GM19193 (cell line): ENCODE measurements at regions not wholly inside any gene's neighbourhood (a gene's known extent, or its start where the extent isn't known, plus 50 kb on each side); places are given as distances from the start of the nearest gene placed in this dataset.

Experiments used
- POLR2A ChIP-seq: IDR thresholded peaks from 4 replicates; pipeline ENCODE4 v1.6.1; 2011; ENCODE audit not compliant: insufficient read depth, insufficient read length; ENCODE audit errors: extremely low read depth

DNA sequence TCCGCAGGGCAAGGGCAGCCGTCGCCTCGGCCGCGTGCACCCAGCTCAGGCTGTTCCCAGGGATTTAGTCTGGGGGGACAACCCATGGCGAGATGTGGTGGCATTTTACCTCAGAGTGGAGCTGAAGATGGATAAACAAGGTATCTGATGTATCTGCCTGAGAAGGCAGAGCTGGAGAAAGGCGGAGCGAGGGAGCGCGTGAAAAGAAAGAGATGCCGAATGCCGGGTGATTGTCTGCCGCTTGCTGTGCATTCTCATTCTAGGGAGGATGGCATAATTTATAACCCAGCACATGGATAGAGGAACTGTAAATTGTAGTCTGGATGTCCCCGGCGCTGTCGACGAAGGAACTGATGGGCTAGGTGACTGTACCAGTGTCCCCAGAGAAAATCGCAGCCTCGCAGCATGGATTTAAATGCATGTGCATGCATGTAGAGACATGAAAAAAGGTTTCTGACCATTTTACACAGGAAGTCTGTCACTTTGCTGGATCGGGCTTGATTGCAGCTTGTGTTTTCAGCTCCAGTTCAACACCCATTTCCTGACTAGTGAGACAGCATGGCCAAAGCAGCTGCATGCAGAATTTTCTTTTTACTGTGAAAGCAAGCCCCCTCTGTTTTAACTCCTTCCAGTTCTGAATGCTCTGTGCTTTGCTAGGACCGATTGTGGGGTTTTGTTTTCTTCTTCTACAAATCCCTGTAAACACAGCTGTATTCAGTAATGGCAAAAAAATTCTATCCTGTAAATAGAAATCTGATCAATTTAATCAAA lies 149.7 kb downstream of the PRL start:
- no peak for TF ChIP-seq POLR2A

DNA sequence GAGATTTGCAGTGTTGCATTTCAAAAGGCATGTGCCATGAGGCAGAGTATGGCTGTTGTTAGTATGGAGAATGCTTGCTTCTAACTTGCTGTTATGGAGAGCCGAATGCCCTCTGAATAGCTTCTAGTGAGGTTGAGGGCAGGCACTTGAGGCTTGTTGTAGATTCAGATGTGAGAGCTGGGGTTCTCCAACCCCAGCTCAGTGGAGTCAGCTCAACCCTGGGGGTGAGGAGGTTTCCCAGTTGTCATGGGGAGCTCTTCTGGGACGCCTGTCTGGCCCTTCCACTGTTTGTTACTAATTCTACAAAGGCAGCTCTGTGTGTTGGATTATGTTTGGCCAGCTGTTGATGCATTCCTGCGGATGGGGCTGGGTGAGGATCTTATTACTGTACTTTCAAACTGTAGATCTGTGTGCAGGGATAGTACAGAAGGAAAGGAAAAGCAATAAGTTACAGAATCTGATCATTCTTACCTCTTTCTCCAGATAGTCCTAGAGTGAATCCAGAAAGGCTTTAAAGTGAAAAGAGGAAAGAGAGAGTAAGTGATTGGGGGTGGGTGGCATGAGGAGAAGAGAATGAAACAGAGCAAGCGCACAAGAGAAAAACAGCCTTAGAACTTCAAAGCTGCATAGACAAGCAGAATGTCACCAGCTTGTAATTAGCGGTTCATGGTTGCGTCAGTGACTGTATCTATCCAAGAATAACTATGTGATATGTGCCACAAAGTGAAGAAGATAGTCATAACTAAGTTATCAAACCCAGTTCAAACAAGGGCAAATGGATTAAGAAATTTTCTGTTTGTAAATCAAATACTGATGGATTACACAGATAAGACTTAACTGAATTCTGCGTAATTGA lies 148.7 kb downstream of the PRL start:
- TF ChIP-seq POLR2A = no peak

DNA sequence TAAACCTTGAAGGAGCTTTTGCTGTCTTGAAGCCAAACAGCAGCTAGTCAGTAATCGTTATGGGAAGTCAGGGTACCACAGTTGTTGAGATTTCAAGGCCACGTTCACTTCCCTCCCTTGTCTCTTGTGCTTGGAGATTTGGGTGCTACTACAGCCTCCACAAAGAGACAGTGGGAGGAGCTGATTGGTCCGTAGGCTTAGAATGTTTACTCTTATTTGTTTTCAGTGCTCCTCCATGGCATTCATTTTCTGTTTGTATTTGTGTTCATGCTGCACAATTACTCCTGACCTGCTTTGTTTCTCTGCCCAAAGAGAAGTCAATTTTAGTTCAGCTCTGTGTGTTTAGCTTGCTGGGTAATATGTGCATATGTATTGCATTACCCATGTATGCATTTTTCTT lies 147.7 kb downstream of the PRL start:
- TF ChIP-seq POLR2A = no peak

DNA sequence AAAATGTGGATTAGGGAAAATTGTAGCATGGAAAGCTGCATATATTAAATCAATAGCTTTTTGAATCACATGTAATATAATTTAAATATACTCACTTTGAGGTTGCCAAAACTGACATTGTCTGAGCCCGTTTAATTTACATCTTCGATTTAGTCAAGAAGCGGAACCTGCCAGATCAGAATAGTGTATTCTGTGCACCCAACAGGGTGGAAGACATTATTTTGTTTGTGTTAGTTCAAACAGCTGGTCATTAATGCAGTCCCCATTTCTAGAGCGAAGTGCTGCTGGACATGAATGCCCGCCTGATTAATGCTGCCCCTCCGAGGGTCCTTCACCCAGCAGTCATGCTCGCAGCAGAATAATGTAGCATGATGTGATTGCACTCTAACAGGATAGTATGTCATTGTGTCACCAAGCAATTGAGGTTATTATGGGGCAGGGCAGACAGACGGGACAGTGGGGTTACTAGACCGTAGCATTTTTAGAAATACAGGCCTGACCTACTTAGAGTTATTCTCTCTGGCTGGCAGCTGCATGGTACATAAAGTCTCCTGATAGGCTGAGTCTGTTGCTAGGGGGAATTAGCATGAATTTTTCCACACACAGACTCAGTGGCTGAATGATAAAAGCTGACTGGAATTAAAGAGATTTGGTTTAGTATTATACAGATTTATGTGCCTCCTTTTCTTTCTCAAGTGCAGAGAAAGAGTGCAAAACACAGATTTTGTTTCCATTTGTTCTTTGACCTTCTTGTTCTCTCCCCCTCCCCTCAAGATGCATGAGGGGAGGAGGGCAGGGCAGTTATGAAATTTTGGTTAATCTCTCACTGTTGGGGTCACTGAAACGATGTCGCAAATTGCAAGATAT lies 147.1 kb downstream of the PRL start:
- no peak for TF ChIP-seq POLR2A

DNA sequence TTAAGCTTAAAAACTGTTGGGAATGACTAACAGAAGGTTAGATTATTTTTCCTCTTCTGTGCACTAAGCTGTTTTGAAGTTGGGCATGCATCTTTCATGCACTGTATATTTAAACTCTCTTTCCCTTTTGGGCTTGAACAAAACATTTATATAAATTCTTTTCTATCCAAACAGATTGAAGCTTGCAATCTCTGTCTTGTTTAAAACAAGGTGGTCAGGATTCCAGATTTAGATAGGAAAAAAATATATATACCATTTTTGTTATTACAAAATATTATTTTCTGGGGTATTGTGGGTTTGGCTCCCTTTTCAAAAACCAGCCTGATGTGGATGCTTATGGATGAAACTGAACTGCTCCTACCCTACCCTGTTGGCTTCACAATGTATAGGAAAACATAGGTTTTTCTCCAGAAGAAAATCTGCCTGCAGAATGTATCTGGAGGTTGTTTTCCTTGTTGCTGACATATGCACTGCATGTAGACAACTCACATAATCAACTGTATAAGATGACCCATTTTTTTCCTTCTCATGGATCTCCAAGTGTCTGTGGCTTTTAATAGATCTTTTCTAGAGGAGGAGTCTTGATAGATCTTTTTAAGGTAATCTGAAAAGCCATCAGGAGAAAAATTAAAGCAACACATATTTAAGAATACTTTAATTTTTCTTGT lies 146.3 kb downstream of the PRL start:
- TF ChIP-seq POLR2A = no peak

DNA sequence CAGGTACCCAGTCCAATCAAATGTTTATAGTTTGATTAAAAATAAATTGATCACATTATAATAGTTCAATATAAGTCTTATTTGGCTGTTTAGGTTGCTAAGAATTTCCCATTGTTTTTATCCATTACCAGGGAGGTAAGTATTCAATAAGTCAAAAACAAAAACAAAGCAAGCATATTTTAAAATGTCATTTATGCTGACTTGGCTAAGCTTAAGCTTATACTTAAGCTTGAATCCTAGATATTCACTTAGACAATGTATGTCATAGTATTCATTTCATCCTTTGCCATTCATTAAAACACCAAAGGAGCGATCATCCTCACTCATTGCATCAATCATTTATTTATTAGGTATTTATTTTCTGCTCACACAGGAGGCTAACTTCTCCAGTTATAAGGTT lies 144.9 kb downstream of the PRL start:
- no peak for TF ChIP-seq POLR2A

DNA sequence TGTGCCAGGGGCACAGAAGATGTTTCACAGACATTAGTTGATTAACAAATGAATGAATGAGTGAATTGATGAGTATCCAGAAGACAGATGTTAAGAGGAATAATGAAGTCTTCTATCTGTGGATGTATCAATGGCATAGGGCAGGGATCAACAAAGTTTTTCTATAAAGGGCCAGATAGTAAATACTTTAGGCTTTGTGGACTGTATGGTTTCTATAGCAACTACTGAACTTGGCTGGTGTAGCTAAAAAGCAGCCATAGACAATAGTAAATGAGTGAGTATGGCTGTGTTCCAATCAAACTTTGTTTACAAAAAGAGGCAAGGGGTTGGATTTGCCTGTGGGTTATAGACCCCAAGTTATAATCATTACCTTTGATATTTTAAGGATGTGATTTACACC lies 144.0 kb downstream of the PRL start:
- TF ChIP-seq POLR2A = no peak

DNA sequence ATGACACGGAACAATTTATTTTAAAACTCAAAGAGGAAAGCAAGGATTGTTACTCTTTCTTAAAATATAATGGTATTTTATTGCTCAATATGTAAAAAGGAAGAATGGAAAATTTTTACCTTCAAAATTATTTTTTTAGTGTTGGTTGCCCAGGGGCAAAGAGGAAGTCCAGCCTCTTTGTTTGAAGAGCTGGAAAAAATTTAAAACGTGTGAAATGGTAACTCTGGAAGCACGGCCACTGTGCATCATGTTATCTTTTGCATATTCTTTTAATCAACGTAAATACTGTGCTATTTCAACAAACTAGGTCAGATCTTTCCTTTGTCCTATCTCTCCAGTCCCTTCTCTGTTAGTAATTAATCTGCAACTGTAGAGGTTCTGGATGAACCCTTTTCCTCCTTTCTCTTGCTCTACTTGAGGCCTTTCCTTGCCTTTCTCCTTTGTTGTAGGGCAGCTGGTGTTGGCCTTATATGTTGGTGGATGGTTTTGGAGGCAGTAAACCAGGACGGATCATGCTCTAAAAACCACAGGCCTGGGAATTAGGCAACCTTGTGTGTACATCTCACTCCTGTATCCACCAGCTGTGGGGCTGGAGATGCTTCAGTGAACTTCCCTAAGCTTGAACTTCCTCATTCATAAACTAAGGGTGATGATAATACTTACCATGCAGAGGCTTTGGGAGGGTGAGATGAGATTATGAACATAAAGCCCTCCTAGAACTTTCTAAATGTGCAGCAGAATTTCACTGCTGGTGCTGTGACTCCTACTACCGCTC lies 143.3 kb downstream of the PRL start:
- no peak for TF ChIP-seq POLR2A

DNA sequence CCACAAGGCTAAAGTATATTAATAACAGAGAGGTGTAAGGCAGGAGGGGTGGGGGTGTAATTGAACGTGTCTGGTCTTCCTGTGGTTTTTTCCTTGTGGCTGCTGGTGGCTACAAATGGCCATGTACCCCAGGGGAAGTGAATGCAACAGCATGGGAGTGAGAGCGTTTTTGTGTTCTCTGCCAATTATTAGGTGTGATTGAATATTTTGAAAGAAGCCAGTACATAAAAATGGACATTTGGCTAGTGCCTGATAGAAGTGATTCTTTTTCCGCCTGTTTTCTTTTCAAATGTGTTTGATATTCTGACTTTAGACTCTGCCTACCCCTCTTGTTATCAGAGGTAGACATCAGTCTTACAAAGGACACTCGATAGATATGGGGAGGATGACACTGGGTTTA lies 141.3 kb downstream of the PRL start:
- TF ChIP-seq POLR2A = no peak

DNA sequence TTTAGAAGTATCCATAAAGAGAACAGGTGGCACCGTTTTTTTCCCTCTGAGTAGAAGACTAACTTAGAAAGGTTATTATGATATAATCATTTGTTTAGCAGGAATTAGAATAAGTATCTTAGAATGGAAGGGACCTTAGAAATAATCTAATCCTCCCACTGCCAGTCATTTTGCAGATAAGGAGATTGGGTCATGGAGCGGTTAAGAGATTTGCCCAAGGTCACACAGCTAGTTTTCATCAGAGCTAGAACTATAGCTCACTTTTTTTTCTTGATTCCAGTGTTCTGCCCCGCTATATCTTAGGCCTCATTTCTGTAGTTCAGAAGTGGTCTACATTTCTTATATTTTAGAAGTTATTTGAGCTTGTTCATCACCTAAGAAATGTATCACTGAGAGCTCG lies 139.6 kb downstream of the PRL start:
- TF ChIP-seq POLR2A = no peak

DNA sequence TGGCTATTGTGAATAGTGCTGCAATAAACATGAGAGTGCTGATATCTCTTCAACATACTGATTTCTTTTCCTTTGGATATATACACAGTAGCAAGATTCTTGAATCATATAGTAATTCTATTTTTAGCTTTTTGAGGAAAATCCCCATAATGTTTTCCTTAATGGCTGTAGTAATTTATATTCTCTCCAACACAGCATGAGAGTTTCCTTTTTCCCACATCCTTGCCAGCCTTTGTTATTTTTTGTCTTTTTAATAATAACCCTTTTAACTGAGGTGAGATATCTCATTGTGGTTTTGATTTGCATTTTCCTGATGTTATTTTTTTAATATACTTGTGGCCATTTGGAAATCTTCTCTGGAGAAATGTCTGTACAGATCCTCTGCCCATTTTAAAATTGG lies 132.6 kb downstream of the PRL start:
- no peak for TF ChIP-seq POLR2A

DNA sequence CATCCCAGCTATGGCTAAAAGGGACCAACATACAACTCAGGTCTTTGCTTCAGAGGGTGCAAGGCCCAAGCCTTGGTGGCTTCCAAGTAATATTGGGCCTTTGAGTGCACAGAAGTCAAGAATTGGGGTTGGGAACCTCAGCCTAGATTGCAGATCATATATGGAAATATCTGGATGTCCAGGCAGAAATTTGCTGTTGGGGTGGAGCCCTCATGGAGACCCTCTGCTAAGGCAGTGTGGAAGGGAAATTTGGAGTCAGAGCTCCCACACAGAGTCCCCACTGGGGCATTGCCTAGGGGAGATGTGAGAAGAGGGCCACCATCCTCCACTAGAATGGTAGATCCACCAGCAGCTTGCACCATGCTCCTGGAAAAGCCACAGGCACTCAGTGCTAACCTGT lies 123.5 kb downstream of the PRL start:
- TF ChIP-seq POLR2A = no peak

DNA sequence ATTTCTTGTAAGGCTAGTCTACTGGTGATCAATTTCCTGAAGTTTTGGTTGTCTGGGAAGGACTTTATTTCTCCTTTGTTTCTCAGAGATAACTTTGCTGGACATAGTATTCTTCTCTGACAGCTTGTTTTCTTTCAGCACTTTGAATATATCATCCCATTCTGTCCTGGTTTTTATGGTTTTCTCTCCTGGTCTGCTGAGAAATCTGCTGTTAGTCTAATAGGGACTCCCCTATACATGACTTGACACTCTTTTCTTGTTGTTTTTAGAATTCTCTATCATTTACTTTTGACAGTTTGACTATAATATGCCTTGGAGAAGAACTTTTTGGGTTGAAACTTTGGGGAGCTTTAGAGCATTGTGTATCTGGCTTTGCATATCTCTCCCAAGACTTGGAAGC lies 112.5 kb downstream of the PRL start:
- TF ChIP-seq POLR2A = no peak

DNA sequence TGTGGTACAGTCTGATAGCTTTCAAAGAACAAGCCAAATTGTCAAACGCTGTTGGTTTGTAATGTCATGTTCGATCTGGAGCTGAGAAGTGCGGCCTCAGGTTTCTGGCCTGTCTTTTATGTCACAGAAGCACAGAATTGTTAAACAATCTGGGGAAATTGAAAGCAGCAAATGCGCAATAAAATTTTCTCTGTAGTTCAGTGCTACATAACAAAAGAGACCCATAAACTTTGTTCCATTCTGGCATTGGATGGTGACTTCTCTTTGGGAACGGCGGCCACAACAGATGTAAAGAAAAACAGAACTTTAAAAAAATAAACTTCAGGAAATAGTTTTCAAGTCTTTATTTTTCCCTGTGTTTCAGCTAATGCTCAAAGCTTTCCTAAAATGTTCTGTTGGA lies 106.9 kb downstream of the PRL start:
- no peak for TF ChIP-seq POLR2A
